ENCODE measurements at regions not wholly inside any gene's neighbourhood (a gene's known extent, or its start where the extent isn't known, plus 50 kb on each side); places are given as distances from the start of the nearest gene placed in this dataset.

- no peaks in the 10 kb centered on the region for H3K27me3 ChIP-seq (replicated peaks; ENCODE audit: insufficient read depth)
- ATAC-seq (ENCODE audit: insufficient number of reproducible peaks, low FRiP score, low read depth), result no peak
These were observed 488.1 kb upstream of the THBS1 start for GRCh38 chr15:39092761-39093160.

DNA sequence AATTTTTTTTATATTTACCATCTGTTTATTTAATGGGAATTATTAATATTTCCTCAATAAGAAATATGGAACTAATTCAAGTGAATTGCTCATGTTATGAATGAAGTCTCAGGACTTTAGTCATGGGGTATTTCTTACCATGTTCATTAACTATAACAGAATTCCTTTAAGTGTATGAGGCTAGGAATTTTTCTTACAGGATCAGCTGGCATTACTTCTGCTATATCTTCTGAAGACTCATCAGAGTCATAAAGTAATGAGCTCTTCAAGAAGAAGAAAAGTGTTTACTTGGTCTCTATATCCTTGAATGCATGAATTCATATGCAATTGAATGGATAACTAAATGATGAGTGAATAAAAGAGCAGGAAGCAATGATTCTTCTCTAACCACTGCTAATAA is 486.8 kb upstream of the THBS1 start:
- no peak overlapping the region for H3K27ac ChIP-seq

More at GRCh38 chr15:39092761-39093160, 488.1 kb upstream of the THBS1 start:
- Histone ChIP-seq H3K36me3 (no peaks in the 10 kb centered on the region), H3K4me3 (no peak overlapping the region), H3K27ac (no peak overlapping the region), H3K4me1 (ENCODE audit: control insufficient read depth in 1 of 2, low read depth in 2 of 2) (no peaks in the 10 kb centered on the region), H3K9me3 (no peaks in the 10 kb centered on the region)
- no peak for DNase-seq (ENCODE audit: low spot score)
- TF ChIP-seq, protein P1, sequence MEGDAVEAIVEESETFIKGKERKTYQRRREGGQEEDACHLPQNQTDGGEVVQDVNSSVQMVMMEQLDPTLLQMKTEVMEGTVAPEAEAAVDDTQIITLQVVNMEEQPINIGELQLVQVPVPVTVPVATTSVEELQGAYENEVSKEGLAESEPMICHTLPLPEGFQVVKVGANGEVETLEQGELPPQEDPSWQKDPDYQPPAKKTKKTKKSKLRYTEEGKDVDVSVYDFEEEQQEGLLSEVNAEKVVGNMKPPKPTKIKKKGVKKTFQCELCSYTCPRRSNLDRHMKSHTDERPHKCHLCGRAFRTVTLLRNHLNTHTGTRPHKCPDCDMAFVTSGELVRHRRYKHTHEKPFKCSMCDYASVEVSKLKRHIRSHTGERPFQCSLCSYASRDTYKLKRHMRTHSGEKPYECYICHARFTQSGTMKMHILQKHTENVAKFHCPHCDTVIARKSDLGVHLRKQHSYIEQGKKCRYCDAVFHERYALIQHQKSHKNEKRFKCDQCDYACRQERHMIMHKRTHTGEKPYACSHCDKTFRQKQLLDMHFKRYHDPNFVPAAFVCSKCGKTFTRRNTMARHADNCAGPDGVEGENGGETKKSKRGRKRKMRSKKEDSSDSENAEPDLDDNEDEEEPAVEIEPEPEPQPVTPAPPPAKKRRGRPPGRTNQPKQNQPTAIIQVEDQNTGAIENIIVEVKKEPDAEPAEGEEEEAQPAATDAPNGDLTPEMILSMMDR (IDR thresholded peaks at IDR 0.05), result no peak

GRCh38 chr15:39095218-39095879 is 485.5 kb upstream of the THBS1 start:
- no peaks in the 10 kb centered on the region for H3K4me1 ChIP-seq (ENCODE audit: control insufficient read depth in 1 of 2, low read depth in 2 of 2)
- H3K27me3 ChIP-seq (replicated peaks; ENCODE audit: insufficient read depth), result no peaks in the 10 kb centered on the region
- ATAC-seq (ENCODE audit: insufficient number of reproducible peaks, low FRiP score, low read depth) (no peak), DNase-seq (ENCODE audit: low spot score) (no peak)
- no peaks in the 10 kb centered on the region for H3K9me3 ChIP-seq
- H3K27ac ChIP-seq, result no peak overlapping the region
- H3K36me3 ChIP-seq, result no peaks in the 10 kb centered on the region
- TF ChIP-seq, protein P1 (IDR thresholded peaks at IDR 0.05), result no peak
- no peak overlapping the region for H3K4me3 ChIP-seq

More for the DNA sequence above, 486.8 kb upstream of the THBS1 start:
- Histone ChIP-seq H3K27me3 (replicated peaks; ENCODE audit: insufficient read depth) (no peaks in the 10 kb centered on the region), H3K4me3 (no peak overlapping the region), H3K36me3 (no peaks in the 10 kb centered on the region), H3K9me3 (no peaks in the 10 kb centered on the region), H3K4me1 (ENCODE audit: control insufficient read depth in 1 of 2, low read depth in 2 of 2) (no peaks in the 10 kb centered on the region)
- DNase-seq (ENCODE audit: low spot score) (no peak), ATAC-seq (ENCODE audit: insufficient number of reproducible peaks, low FRiP score, low read depth) (no peak)
- TF ChIP-seq, protein P1 (IDR thresholded peaks at IDR 0.05), result no peak

GRCh38 chr15:39096608-39097205 is 484.2 kb upstream of the THBS1 start:
- H3K4me1 ChIP-seq (ENCODE audit: control insufficient read depth in 1 of 2, low read depth in 2 of 2), result no peaks in the 10 kb centered on the region
- H3K4me3 ChIP-seq, result no peak overlapping the region
- no peaks in the 10 kb centered on the region for H3K36me3 ChIP-seq
- no peaks in the 10 kb centered on the region for H3K27me3 ChIP-seq (replicated peaks; ENCODE audit: insufficient read depth)
- TF ChIP-seq, protein P1 (IDR thresholded peaks at IDR 0.05), result no peak
- no peak overlapping the region for H3K27ac ChIP-seq
- H3K9me3 ChIP-seq, result no peaks in the 10 kb centered on the region
- ATAC-seq (ENCODE audit: insufficient number of reproducible peaks, low FRiP score, low read depth) (no peak), DNase-seq (ENCODE audit: low spot score) (no peak)

DNA sequence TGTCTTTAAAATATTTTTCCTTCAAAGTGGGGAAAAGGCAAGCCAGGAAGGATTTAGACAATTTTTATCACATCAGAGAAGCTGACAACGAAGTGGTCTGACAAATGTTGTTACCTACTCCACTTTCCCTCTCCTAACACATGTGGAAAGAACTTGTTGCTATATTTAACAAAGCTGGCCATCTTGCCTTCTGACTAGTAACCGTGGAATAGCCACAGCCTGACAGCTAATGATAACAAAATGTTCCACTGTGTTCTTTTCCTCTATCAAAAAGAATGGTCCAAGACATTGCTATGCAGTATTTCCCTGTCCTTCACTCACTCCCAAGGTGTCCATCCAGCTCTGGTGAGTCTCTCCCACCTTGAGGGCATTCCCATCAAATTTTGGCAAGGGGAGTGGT is 481.4 kb upstream of the THBS1 start:
- H3K4me3 ChIP-seq, result no peak overlapping the region
- no peak overlapping the region for H3K27ac ChIP-seq

More for the DNA sequence above, 481.4 kb upstream of the THBS1 start:
- DNase-seq (ENCODE audit: low spot score) (no peak), ATAC-seq (ENCODE audit: insufficient number of reproducible peaks, low FRiP score, low read depth) (no peak)
- no peaks in the 10 kb centered on the region for H3K9me3 ChIP-seq
- TF ChIP-seq, protein P1 (IDR thresholded peaks at IDR 0.05), result no peak
- no peaks in the 10 kb centered on the region for H3K4me1 ChIP-seq (ENCODE audit: control insufficient read depth in 1 of 2, low read depth in 2 of 2)
- no peaks in the 10 kb centered on the region for H3K36me3 ChIP-seq
- no peaks in the 10 kb centered on the region for H3K27me3 ChIP-seq (replicated peaks; ENCODE audit: insufficient read depth)

All from thoracic aorta (tissue), 2 donors.